ENCODE measurements at regions not wholly inside any gene's neighbourhood (a gene's known extent, or its start where the extent isn't known, plus 50 kb on each side); places are given as distances from the start of the nearest gene placed in this dataset.
"Not testable (repeated sequence)": the region's sequence is repeated elsewhere in the genome, so short reads cannot be mapped to it uniquely, and the experiment has no call there.

DNA sequence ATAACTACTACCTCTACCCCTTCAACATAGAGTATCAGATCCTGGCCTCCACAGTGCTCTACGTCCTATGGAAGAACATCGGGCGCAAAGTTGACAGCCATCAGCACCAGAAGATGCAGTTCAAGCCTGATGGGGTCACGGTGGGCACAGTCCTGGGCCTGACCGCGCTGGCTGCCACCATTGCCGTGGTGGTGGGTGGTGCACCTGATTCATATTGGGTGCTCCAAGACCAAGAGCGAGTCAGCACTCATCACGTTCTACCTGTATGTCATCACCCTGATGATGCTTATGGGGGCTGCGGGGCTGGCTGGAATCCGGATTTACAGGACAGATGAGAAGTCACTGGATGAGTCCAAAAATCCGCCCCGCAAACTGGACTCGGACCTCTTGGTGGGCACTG lies 846.4 kb downstream of the RPIA start:
- H3K4me1 Mint-ChIP-seq (ENCODE audit: low read depth); H3K27ac Mint-ChIP-seq; POLR2A ChIA-PET; H3K9me3 Mint-ChIP-seq; H3K4me3 Mint-ChIP-seq; DNase-seq; H3K36me3 Mint-ChIP-seq; intact Hi-C loops (cut with micrococcal nuclease); CTCF ChIA-PET; H3K27me3 Mint-ChIP-seq: not testable (repeated sequence)

DNA sequence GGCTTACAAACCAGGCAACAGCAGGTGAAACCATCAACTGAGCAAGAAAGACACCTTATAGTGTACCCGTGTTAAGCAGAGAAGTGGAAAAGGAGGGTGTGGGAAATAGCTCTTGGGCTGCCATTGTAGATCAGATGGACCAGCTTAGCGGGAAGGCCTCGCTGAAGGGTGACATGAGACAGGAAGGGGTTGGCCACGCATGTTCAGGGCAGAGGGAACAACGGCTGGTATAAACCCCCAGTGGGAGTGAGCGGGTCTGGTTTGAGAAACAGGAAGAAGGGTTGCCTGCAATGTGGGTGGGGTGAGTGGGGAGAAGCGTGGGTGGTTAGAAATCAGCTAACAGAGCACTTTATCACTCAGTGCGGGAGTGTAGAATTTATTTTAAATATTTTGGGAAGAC lies 852.6 kb downstream of the RPIA start:
- H3K27me3 Mint-ChIP-seq; CTCF ChIA-PET; POLR2A ChIA-PET; H3K4me3 Mint-ChIP-seq; intact Hi-C loops (cut with micrococcal nuclease); DNase-seq; H3K27ac Mint-ChIP-seq; H3K36me3 Mint-ChIP-seq; H3K9me3 Mint-ChIP-seq; H3K4me1 Mint-ChIP-seq (ENCODE audit: low read depth): not testable (repeated sequence)

DNA sequence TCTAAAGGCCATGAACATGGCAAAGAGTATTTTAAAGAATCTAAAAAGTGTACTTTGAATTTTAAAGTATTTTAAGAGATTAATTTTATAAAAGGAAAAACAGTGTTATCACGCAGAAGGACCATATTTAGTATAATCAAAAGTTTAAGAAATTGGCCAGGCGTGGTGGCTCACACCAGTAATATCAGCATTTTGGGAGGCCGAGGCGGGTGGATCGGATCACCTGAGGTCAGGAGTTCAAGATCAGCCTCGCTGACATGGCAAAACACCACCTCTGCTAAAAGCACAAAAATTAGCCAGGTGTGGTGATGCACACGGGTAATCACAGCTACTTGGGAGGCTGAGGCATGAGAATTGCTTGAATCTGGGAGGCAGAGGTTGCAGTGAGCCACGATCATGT lies 887.7 kb downstream of the RPIA start:
- POLR2A ChIA-PET; intact Hi-C loops (cut with micrococcal nuclease); H3K4me1 Mint-ChIP-seq (ENCODE audit: low read depth); H3K36me3 Mint-ChIP-seq; H3K4me3 Mint-ChIP-seq; DNase-seq; H3K27me3 Mint-ChIP-seq; H3K9me3 Mint-ChIP-seq; CTCF ChIA-PET; H3K27ac Mint-ChIP-seq: not testable (repeated sequence)

DNA sequence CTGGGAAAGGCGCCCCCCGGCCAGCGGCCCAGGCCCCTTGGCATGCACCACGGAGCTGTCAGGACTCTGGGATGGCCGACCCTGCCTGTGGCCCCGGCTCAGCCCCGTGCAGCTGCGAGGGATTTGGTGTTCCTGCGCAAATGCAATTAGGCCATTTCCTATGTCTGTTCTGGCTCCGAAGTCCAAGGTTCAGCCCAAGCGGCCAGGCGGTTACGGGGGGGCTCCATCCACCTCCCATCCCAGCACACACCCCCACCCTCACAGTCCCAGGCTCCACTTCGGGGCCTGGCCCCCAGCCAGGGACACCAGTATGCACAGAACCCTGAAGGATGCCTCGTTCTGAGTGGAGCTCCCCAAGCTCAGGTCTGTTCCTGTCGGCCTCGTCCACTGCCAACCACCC lies 891.3 kb downstream of the RPIA start:
- CTCF ChIA-PET; H3K4me1 Mint-ChIP-seq (ENCODE audit: low read depth); POLR2A ChIA-PET; DNase-seq; intact Hi-C loops (cut with micrococcal nuclease); H3K4me3 Mint-ChIP-seq; H3K27ac Mint-ChIP-seq; H3K9me3 Mint-ChIP-seq; H3K27me3 Mint-ChIP-seq; H3K36me3 Mint-ChIP-seq: not testable (repeated sequence)

DNA sequence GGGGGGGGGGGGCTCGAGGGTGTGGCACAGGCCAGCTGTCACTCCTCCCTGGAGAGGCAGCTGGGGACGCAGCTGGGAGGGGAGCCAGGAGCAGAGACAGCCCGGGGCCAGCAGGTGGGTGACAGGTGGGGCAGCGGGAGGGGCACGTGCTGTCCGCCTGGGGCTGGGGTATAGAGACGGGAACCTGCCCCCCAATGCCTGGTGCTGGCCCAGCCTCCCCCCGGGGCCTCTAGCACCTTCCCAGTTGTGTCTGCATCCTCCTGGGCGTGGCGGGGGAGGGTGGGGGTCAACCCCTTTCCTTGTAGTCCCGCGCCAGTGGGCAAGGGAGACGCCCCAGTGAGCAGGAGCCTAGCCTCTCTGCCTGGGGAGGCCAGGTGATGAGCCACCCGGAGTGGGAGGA lies 892.6 kb downstream of the RPIA start:
- CTCF ChIA-PET; H3K9me3 Mint-ChIP-seq; H3K4me1 Mint-ChIP-seq (ENCODE audit: low read depth); DNase-seq; H3K27ac Mint-ChIP-seq; POLR2A ChIA-PET; H3K27me3 Mint-ChIP-seq; H3K4me3 Mint-ChIP-seq; H3K36me3 Mint-ChIP-seq; intact Hi-C loops (cut with micrococcal nuclease): not testable (repeated sequence)

DNA sequence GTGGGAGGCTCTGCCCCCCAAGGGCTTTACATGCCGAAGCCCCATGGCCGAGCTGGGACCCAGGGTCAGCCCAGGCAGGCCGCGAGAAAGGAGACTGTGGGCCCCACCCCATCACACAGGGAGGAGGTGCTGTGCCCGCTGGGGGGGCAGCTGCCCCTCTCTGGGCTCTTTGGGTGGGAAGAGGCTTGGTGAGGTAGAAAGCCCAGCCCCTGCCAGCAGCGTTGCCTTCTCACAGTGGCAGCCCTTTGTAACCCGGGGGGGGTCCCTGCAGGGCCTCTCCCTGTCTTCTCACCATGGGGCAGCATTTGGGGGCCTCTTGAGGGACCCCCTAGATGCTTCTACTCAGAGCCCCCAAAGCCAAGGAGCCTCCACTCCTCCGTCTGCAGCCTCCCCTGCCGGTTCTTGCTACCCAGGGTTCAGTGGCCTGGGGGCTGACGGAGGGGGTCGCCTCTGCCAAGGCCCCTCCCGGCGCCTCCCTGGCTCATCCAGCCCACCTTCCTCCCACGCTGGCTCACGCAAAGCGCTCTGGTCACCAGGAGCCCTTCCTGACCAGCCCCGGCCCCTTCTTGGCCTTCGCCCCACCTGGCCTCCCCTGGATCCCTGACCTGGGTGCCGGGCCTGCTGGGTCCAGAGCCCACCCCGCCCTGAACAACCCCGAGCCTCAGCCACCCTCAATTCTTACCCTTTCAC lies 893.5 kb downstream of the RPIA start:
- H3K27ac Mint-ChIP-seq; H3K9me3 Mint-ChIP-seq; H3K36me3 Mint-ChIP-seq; H3K4me3 Mint-ChIP-seq; CTCF ChIA-PET; POLR2A ChIA-PET; DNase-seq; H3K27me3 Mint-ChIP-seq; H3K4me1 Mint-ChIP-seq (ENCODE audit: low read depth); intact Hi-C loops (cut with micrococcal nuclease): not testable (repeated sequence)

DNA sequence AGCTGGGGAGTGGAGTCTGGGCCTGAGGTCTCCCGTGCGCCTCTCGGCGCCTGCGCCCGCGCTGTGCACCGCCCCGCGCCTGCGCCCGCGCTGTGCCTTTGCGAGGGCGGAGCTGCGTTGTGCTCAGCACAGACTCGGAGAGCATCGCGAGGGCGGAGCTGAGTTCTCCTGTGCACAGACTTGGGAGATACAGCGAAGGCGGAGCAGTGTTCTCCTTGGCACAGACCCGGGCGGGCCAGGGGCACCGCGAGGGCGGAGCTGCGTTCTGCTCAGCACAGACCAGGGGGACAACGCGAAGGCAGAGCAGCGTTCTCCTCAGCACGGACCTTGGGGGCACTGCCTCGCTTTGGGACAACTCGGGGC lies 894.1 kb downstream of the RPIA start:
- H3K36me3 Mint-ChIP-seq; H3K27ac Mint-ChIP-seq; intact Hi-C loops (cut with micrococcal nuclease); CTCF ChIA-PET; H3K9me3 Mint-ChIP-seq; DNase-seq; H3K4me1 Mint-ChIP-seq (ENCODE audit: low read depth); H3K27me3 Mint-ChIP-seq; POLR2A ChIA-PET: not testable (repeated sequence)
- H3K4me3 Mint-ChIP-seq: peak overlapping the region; percentile 23

DNA sequence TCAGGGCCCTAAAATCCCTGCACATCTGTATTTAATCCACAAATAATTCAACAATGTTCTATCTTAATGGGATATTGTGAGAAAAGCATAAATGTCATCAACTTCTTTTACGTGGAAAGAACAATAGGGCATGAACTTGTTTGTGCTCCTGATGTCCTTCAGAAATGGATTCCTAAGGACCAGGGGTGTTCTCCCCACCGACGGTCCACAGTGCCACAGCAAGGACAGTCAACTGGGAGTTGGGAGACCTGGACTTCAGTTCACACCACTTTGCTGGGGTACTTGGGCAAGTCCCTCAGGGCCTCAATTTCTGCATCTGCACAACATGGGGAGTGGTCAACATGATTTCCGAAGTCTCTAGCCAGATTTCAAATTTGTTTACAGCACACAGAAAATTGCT lies 908.4 kb downstream of the RPIA start:
- H3K9me3 Mint-ChIP-seq, H3K27me3 Mint-ChIP-seq, CTCF ChIA-PET: not testable (repeated sequence)

DNA sequence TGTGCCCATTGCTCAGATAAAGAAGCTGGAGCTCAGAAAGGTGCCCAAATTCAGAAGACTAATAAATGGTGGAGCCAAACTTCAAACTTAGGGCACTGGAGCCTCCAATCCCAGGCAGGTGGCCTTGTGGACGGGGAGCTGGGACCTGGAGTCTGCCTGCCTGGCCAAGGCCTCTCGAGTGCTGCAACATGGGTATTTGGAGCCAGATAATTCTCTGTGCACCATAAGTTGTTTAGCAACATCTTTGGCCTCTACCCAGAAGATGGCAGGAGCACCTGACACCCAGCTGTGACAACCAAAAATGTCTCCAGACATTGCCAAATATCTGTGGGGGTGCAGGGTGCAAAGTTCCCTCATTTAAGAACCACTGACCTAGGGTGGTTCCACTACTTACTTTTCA lies 915.0 kb downstream of the RPIA start:
- H3K27me3 Mint-ChIP-seq; H3K4me1 Mint-ChIP-seq (ENCODE audit: low read depth); intact Hi-C loops (cut with micrococcal nuclease); H3K27ac Mint-ChIP-seq; H3K9me3 Mint-ChIP-seq; H3K4me3 Mint-ChIP-seq; POLR2A ChIA-PET; H3K36me3 Mint-ChIP-seq; CTCF ChIA-PET; DNase-seq: not testable (repeated sequence)

More for the DNA sequence above, 908.4 kb downstream of the RPIA start:
- H3K36me3 Mint-ChIP-seq; DNase-seq; H3K27ac Mint-ChIP-seq; POLR2A ChIA-PET; H3K4me1 Mint-ChIP-seq (ENCODE audit: low read depth); intact Hi-C loops (cut with micrococcal nuclease); H3K4me3 Mint-ChIP-seq: not testable (repeated sequence)

DNA sequence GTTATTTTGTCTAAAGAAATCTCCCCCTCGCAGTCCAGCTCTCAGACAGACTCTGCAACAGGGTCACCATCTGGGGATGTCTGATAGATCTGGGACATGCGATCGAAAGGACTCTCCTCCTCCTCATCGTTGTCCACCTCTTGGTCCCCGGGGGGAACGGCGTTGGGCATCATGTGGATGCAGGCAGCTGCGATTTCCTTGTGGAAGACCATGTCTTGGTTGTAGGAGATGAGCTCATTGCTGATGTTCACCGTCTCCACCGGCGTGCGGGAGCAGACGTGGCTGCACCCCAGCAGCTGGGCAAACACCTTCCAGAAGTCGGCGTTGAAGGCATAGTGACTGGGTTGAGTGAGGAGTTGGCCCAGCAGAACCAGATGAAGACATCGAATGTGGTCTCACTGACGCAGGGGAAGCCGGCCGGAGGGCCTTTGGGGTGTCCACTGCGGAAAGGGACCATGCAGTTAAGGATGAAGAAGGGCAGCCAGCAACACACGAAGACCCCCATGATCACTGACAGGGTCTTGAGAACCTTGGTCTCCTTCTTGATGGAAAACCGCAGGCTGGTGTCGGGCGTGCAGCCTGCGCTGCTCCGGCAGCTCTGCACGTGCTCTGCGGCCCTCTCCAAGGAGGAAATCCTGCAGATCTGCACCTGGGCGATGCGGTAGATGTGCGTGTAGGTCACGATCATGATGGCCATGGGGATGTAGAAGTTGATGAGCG lies 918.9 kb downstream of the RPIA start:
- POLR2A ChIA-PET; H3K9me3 Mint-ChIP-seq; H3K4me1 Mint-ChIP-seq (ENCODE audit: low read depth); H3K27me3 Mint-ChIP-seq; H3K4me3 Mint-ChIP-seq; CTCF ChIA-PET; DNase-seq; H3K27ac Mint-ChIP-seq; H3K36me3 Mint-ChIP-seq; intact Hi-C loops (cut with micrococcal nuclease): not testable (repeated sequence)

DNA sequence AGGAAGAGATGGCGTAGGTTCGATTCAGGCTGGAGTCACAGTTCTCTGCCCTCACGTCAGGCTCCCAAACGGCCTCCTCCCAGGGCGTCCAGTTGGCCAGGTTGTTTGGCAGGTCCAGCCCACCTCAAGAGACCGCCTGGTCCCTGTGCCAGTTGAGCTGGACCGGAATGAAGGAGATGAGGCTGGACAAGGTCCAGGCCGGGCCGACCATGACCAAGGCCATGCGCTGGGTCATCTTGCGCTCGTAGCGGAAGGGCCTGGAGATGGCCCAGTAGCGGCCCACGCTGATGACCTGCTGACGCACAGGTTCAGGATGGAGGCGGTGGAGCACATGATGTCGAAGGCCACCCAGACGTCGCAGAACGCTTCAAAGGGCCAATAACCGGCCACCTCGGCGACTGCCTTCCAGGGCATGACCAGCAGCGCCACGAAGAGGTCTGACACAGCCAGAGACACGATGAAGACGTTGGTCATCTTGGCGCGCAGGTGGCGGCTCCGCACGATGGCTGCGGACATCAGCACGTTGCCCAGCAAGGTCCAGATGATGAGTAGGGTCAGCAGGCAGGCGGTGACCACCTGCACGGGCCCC lies 919.5 kb downstream of the RPIA start:
- H3K4me3 Mint-ChIP-seq, CTCF ChIA-PET, POLR2A ChIA-PET: not testable (repeated sequence)

DNA sequence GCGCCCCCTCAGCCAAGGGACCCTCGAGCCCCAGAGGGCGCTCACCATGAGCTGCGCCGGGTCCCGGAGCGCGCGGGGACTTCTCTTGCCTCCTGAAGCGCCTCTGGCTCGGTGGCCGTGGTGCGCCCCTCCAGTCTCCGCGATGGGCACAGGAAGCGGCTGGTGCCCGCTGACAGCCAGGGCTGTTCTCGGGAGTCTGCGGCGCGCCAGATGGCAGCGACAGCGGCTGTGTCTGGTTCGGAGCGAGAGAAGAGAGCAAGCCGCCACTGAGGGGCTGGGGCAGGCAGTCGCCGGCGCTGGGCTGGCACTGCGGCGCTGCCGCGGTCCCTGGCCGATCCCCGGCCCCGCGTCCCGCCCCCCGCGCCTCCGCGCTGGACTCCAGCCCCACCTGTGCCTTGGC lies 920.2 kb downstream of the RPIA start:
- CTCF ChIA-PET; H3K36me3 Mint-ChIP-seq; H3K27me3 Mint-ChIP-seq; H3K4me1 Mint-ChIP-seq (ENCODE audit: low read depth); intact Hi-C loops (cut with micrococcal nuclease); H3K9me3 Mint-ChIP-seq; H3K4me3 Mint-ChIP-seq; H3K27ac Mint-ChIP-seq; POLR2A ChIA-PET; DNase-seq: not testable (repeated sequence)

More for the DNA sequence above, 919.5 kb downstream of the RPIA start:
- intact Hi-C loops (cut with micrococcal nuclease); H3K4me1 Mint-ChIP-seq (ENCODE audit: low read depth); DNase-seq; H3K36me3 Mint-ChIP-seq; H3K27me3 Mint-ChIP-seq; H3K9me3 Mint-ChIP-seq; H3K27ac Mint-ChIP-seq: not testable (repeated sequence)

DNA sequence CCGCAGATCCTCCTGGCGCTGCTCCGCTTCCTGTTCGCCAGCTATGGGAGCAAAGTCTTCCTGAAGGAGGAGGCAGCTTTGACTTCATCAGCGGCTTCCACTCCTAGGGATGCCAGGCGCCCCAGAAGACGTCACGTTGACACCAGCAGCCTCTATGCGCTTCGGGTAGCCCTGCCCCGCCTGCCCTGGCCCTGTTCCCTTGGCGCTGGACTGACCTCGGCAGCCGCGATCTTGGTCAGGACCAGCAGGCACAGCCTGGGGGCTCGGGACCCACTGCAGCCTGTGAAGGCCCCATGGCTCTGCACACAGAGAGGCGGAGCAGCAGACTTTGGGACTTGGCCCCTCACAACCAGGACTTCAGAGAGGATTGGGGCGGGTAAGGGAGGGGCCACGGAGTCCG lies 957.8 kb downstream of the RPIA start:
- H3K27ac Mint-ChIP-seq; POLR2A ChIA-PET; H3K9me3 Mint-ChIP-seq; H3K36me3 Mint-ChIP-seq; CTCF ChIA-PET; H3K27me3 Mint-ChIP-seq; H3K4me1 Mint-ChIP-seq (ENCODE audit: low read depth); DNase-seq; H3K4me3 Mint-ChIP-seq; intact Hi-C loops (cut with micrococcal nuclease): not testable (repeated sequence)

Measured in activated CD4-positive, alpha-beta memory T cell treated with anti-CD3 and anti-CD28 coated beads for 36 hours (primary cell).